H9 (cell line): ENCODE measurements at regions not wholly inside any gene's neighbourhood (a gene's known extent, or its start where the extent isn't known, plus 50 kb on each side); places are given as distances from the start of the nearest gene placed in this dataset.

Source experiments
- DNase-seq: peaks from one replicate; pipeline ENCODE4 v3.0.0-alpha.2; 2017
- H2AFZ ChIP-seq: one replicate; pipeline ENCODE4 v1.6.1; 2013; ENCODE audit warnings: mild to moderate bottlenecking, low read length, control low read depth, moderate library complexity
- H2AK5ac ChIP-seq: 2 replicates; pipeline ENCODE4 v1.6.1; 2013; ENCODE audit warnings: low read length, control low read depth, mixed read lengths; ENCODE audit not compliant: insufficient read length
- H2BK120ac ChIP-seq: one replicate; pipeline ENCODE4 v1.6.1; 2013; ENCODE audit warnings: low read depth, mild to moderate bottlenecking, low read length, control low read depth, inconsistent platforms; ENCODE audit not compliant: poor library complexity, severe bottlenecking
- H2BK12ac ChIP-seq: 2 replicates; pipeline ENCODE4 v1.6.1; 2013; ENCODE audit warnings: low read length, control low read depth, mixed read lengths, low read depth; ENCODE audit not compliant: insufficient read length
- H2BK15ac ChIP-seq: 2 replicates; pipeline ENCODE4 v1.6.1; 2013; ENCODE audit warnings: low read depth, low read length, control low read depth
- H2BK20ac ChIP-seq: one replicate; pipeline ENCODE4 v1.6.1; 2013; ENCODE audit warnings: low read depth, mild to moderate bottlenecking, low read length, control low read depth, inconsistent platforms; ENCODE audit not compliant: poor library complexity, severe bottlenecking
- H2BK5ac ChIP-seq: 2 replicates; pipeline ENCODE4 v1.6.1; 2013; ENCODE audit warnings: low read length, control low read depth, mixed read lengths; ENCODE audit not compliant: insufficient read length
- H3K14ac ChIP-seq: 2 replicates; pipeline ENCODE4 v1.6.1; 2013; ENCODE audit warnings: low read length, control low read depth; ENCODE audit not compliant: insufficient read depth
- H3K18ac ChIP-seq: 2 replicates; pipeline ENCODE4 v1.6.1; 2013; ENCODE audit warnings: low read depth, mild to moderate bottlenecking, mixed read lengths, low read length, control low read depth; ENCODE audit not compliant: insufficient read length
- H3K23ac ChIP-seq: 2 replicates; pipeline ENCODE4 v1.6.1; 2013; ENCODE audit warnings: low read length, control low read depth, mixed read lengths, low read depth; ENCODE audit not compliant: insufficient read length
- H3K23me2 ChIP-seq: 2 replicates; pipeline ENCODE4 v1.6.1; 2013; ENCODE audit warnings: low read depth, mild to moderate bottlenecking, mixed read lengths, low read length, control low read depth; ENCODE audit not compliant: insufficient read length, poor library complexity, severe bottlenecking
- H3K27ac ChIP-seq: 2 replicates; pipeline ENCODE4 v1.5.1; 2013; ENCODE audit warnings: low read length, control low read depth, mixed read lengths, low read depth; ENCODE audit not compliant: insufficient read length
- H3K27me3 ChIP-seq: 2 replicates; pipeline ENCODE4 v1.6.1; 2013; ENCODE audit warnings: low read length, control low read depth, inconsistent platforms; ENCODE audit not compliant: insufficient read depth
- H3K4ac ChIP-seq: 2 replicates; pipeline ENCODE4 v1.6.1; 2013; ENCODE audit warnings: low read depth, mild to moderate bottlenecking, control low read depth, inconsistent platforms, low read length, moderate library complexity
- H3K4me1 ChIP-seq: 2 replicates; pipeline ENCODE4 v1.6.1; 2013; ENCODE audit warnings: low read length, control low read depth, inconsistent platforms; ENCODE audit not compliant: insufficient read depth
- H3K4me2 ChIP-seq: 2 replicates; pipeline ENCODE4 v1.6.1; 2013; ENCODE audit warnings: low read length, control low read depth, mixed read lengths; ENCODE audit not compliant: insufficient read length, insufficient read depth
- H3K56ac ChIP-seq: 2 replicates; pipeline ENCODE4 v1.6.1; 2013; ENCODE audit warnings: low read depth, mild to moderate bottlenecking, mixed read lengths, low read length, control low read depth; ENCODE audit not compliant: insufficient read length
- H3K79me1 ChIP-seq: 2 replicates; pipeline ENCODE4 v1.6.1; 2013; ENCODE audit warnings: low read depth, mild to moderate bottlenecking, moderate library complexity, low read length, control low read depth, inconsistent platforms; ENCODE audit not compliant: insufficient read depth, poor library complexity, severe bottlenecking
- H3K79me2 ChIP-seq: 2 replicates; pipeline ENCODE4 v1.6.1; 2013; ENCODE audit warnings: low read length, control low read depth, inconsistent platforms; ENCODE audit not compliant: insufficient read depth
- H3K9ac ChIP-seq: 2 replicates; pipeline ENCODE4 v1.6.1; 2013; ENCODE audit warnings: low read length, control low read depth, mixed read lengths; ENCODE audit not compliant: insufficient read length; ENCODE audit errors: extremely low read depth
- H3K9me3 ChIP-seq: one replicate; pipeline ENCODE4 v1.6.1; 2013; ENCODE audit warnings: low read depth, low read length, inconsistent platforms; ENCODE audit not compliant: control insufficient read depth
- H3T11ph ChIP-seq: one replicate; pipeline ENCODE4 v1.6.1; 2013; ENCODE audit warnings: mild to moderate bottlenecking, low read length, control low read depth, inconsistent platforms
- H4K20me1 ChIP-seq: one replicate; pipeline ENCODE4 v1.6.1; 2013; ENCODE audit not compliant: control insufficient read depth, insufficient read length, insufficient read depth
- H4K5ac ChIP-seq: 2 replicates; pipeline ENCODE4 v1.6.1; 2013; ENCODE audit warnings: low read depth, mild to moderate bottlenecking, mixed read lengths, low read length, control low read depth; ENCODE audit not compliant: insufficient read length
- H4K8ac ChIP-seq: replicated peaks from 2 replicates; pipeline ENCODE4 v1.6.1; 2013; ENCODE audit warnings: low read length, control low read depth, mixed read lengths, low read depth; ENCODE audit not compliant: insufficient read length
- H4K91ac ChIP-seq: 2 replicates; pipeline ENCODE4 v1.6.1; 2013; ENCODE audit warnings: low read depth, mild to moderate bottlenecking, moderate library complexity, mixed read lengths, low read length, control low read depth; ENCODE audit not compliant: insufficient read length
- H3K27ac Mint-ChIP-seq, 3 experiments: 2 replicates in 2 of 3; 3 replicates in 1 of 3; pipeline ENCODE4 v1.8.0; 2020 to 2021; ENCODE audit warnings: mixed read lengths in 3 of 3, mild to moderate bottlenecking in 1 of 3, moderate library complexity in 1 of 3
- H3K27me3 Mint-ChIP-seq: 2 replicates; pipeline ENCODE4 v1.8.0; 2021; ENCODE audit warnings: low read depth, mild to moderate bottlenecking, moderate library complexity, mixed read lengths
- H3K36me3 Mint-ChIP-seq, 3 experiments: 2 replicates in 2 of 3; 3 replicates in 1 of 3; pipeline ENCODE4 v1.8.0; 2020 to 2021; ENCODE audit warnings: low read depth in 3 of 3, mixed read lengths in 3 of 3; ENCODE audit not compliant: insufficient read depth in 1 of 3
- H3K4me1 Mint-ChIP-seq, 2 experiments: 2 replicates each; pipeline ENCODE4 v1.8.0; 2020; ENCODE audit warnings: mixed read lengths in 2 of 2
- H3K4me3 Mint-ChIP-seq, 2 experiments: 2 replicates in 1 of 2; 3 replicates in 1 of 2; pipeline ENCODE4 v1.8.0; 2020 to 2021; ENCODE audit warnings: mild to moderate bottlenecking in 2 of 2, mixed read lengths in 2 of 2, moderate library complexity in 1 of 2
- H3K9me3 Mint-ChIP-seq, 2 experiments: 2 replicates in 1 of 2; 3 replicates in 1 of 2; pipeline ENCODE4 v1.8.0; 2020; ENCODE audit warnings: mild to moderate bottlenecking in 2 of 2, mixed read lengths in 2 of 2, moderate library complexity in 1 of 2
- CTCF ChIP-seq: fragments of 200-600 bp; sonication (generic); conservative IDR thresholded peaks from 3 replicates; pipeline ENCODE4 v1.8.0; 2021; ENCODE audit warnings: antibody characterized with exemption, mild to moderate bottlenecking
- WGBS: extraction: QIAGEN DNeasy Blood & Tissue Kit; methylation state at CpG from one replicate; pipeline ENCODE4 v1.1.7; 2013; ENCODE audit warnings: missing lambda C conversion rate, low lambda C conversion rate, mixed read lengths; ENCODE audit not compliant: insufficient read length; ENCODE audit errors: extremely low coverage; 5-methylcytosine and 5-hydroxymethylcytosine counted together

- H3K9me3 ChIP-seq = no peaks in the 10 kb centered on the region
- H2BK5ac ChIP-seq = no peak overlapping the region
- H3K79me2 ChIP-seq = no peaks in the 10 kb centered on the region
- no peak overlapping the region for H3K23ac ChIP-seq
- H2AFZ ChIP-seq = no peak overlapping the region
- no peaks in the 10 kb centered on the region for H3K27me3 Mint-ChIP-seq
- no peak overlapping the region for H3K4me2 ChIP-seq
- no peak overlapping the region for H3K27ac ChIP-seq
- no peaks in the 10 kb centered on the region for H3K79me1 ChIP-seq
- TF ChIP-seq CTCF = no peak
- H3K27ac Mint-ChIP-seq = no peak overlapping the region
- no peaks in the 10 kb centered on the region for H3K23me2 ChIP-seq
- WGBS = no CpG with 5 or more reads among the region's 1 CpG
- H3K9ac ChIP-seq = no peak overlapping the region
- peaks cover 14 to 18% of the 10 kb centered on the region in 2 experiments for H3K4me1 Mint-ChIP-seq
- no peak overlapping the region for H3T11ph ChIP-seq
- H2BK20ac ChIP-seq = no peak overlapping the region
- H4K5ac ChIP-seq = no peak overlapping the region
- H3K4me3 Mint-ChIP-seq = no peak overlapping the region
- H3K56ac ChIP-seq = no peak overlapping the region
- H2BK120ac ChIP-seq = no peak overlapping the region
- no peaks in the 10 kb centered on the region for H3K27me3 ChIP-seq
- H4K8ac ChIP-seq = no peak overlapping the region
- no peak overlapping the region for H2BK15ac ChIP-seq
- no peaks in the 10 kb centered on the region; the same call in 1 of the 2 replicates for H3K4me1 ChIP-seq
- peaks cover 4 to 8% of the 10 kb centered on the region in 2 experiments; a peak in 3 of 5 replicates for H3K9me3 Mint-ChIP-seq
- no peak for DNase-seq
- H3K18ac ChIP-seq = no peak overlapping the region
- H2AK5ac ChIP-seq = no peak overlapping the region
- H4K91ac ChIP-seq = no peak overlapping the region
- no peak overlapping the region for H3K4ac ChIP-seq
- no peaks in the 10 kb centered on the region for H4K20me1 ChIP-seq
- H3K36me3 Mint-ChIP-seq = peaks cover 0 to 15% (median 5%) of the 10 kb centered on the region in 3 experiments; a peak in 4 of 7 replicates
- H2BK12ac ChIP-seq = no peak overlapping the region
- no peak overlapping the region for H3K14ac ChIP-seq
Measured at GRCh38 chr2:167769020-167769419, 478.4 kb downstream of the STK39 start.
